IMR-90 (cell line): ENCODE measurements at regions not wholly inside any gene's neighbourhood (a gene's known extent, or its start where the extent isn't known, plus 50 kb on each side); places are given as distances from the start of the nearest gene placed in this dataset.

Source experiments
- ATAC-seq: fragments of 200-7000 bp; cut with Tn5 transposase; 2 replicates; pipeline ENCODE4 v1.9.1; 2020; ENCODE audit warnings: low read depth, mild to moderate bottlenecking, moderate library complexity
- BruUV-seq: library from RNA; stranded (reverse); fragments of 400-500 nt; replicated peaks from 2 replicates; lab custom pipeline; 2021; lab: Mats Ljungman, UMichigan
- CTCF ChIA-PET: fragments of 300-600 bp; formaldehyde crosslinking; extraction: SDS; loops from one replicate; lab custom pipeline; 2021; ENCODE audit warnings: antibody characterized with exemption; lab: Yijun Ruan, JAX
- POLR2A ChIA-PET: fragments of 300-600 bp; sonication (Branson Sonifier 250); formaldehyde crosslinking; loops from one replicate; lab custom pipeline; 2022; ENCODE audit warnings: antibody characterized with exemption; ENCODE audit not compliant: unreplicated experiment; lab: Charles Lee
- DNase-seq: peaks from one replicate; pipeline ENCODE4 v3.0.0; 2013
- H2AFZ ChIP-seq: replicated peaks from 2 replicates; pipeline ENCODE3; 2013; ENCODE audit warnings: low read length, mild to moderate bottlenecking; ENCODE audit not compliant: poor library complexity
- H2AK5ac ChIP-seq: 2 replicates; pipeline ENCODE4 v1.6.1; 2013; ENCODE audit warnings: low read depth, low read length, inconsistent platforms
- H2AK9ac ChIP-seq: replicated peaks from 2 replicates; pipeline ENCODE3; 2013; ENCODE audit warnings: mild to moderate bottlenecking, low read depth, low read length, moderate library complexity; ENCODE audit not compliant: poor library complexity
- H2BK120ac ChIP-seq: 2 replicates; pipeline ENCODE4 v1.6.1; 2013; ENCODE audit warnings: low read depth, low read length, inconsistent platforms
- H2BK15ac ChIP-seq: 3 replicates; pipeline ENCODE4 v1.6.1; 2013; ENCODE audit warnings: low read depth, low read length, inconsistent platforms
- H2BK20ac ChIP-seq: 2 replicates; pipeline ENCODE4 v1.6.1; 2013; ENCODE audit warnings: low read depth, mild to moderate bottlenecking, inconsistent platforms, low read length, moderate library complexity
- H2BK5ac ChIP-seq: 2 replicates; pipeline ENCODE4 v1.6.1; 2013; ENCODE audit warnings: mild to moderate bottlenecking, low read depth, low read length, inconsistent platforms; ENCODE audit not compliant: poor library complexity, severe bottlenecking
- H3K14ac ChIP-seq: replicated peaks from 2 replicates; pipeline ENCODE4 v1.6.1; 2013; ENCODE audit warnings: low read depth, low read length, inconsistent platforms
- H3K18ac ChIP-seq: 2 replicates; pipeline ENCODE4 v1.6.1; 2013; ENCODE audit warnings: low read depth, low read length, control low read depth
- H3K23ac ChIP-seq: 2 replicates; pipeline ENCODE4 v1.6.1; 2013; ENCODE audit warnings: low read depth, low read length, inconsistent platforms
- H3K27ac ChIP-seq: 2 replicates; pipeline ENCODE4 v1.5.1; 2013; ENCODE audit warnings: mild to moderate bottlenecking, control low read depth, low read length; ENCODE audit not compliant: insufficient read depth
- H3K27me3 ChIP-seq: 2 replicates; pipeline ENCODE4 v1.6.1; 2013; ENCODE audit warnings: low read length; ENCODE audit not compliant: control insufficient read depth, insufficient read depth
- H3K36me3 ChIP-seq: 2 replicates; pipeline ENCODE4 v1.6.1; 2013; ENCODE audit warnings: low read length, mixed read lengths; ENCODE audit not compliant: control insufficient read depth, insufficient read depth
- H3K4ac ChIP-seq: 2 replicates; pipeline ENCODE4 v1.6.1; 2013; ENCODE audit warnings: low read depth, low read length, inconsistent platforms
- H3K4me1 ChIP-seq: 2 replicates; pipeline ENCODE4 v1.6.1; 2013; ENCODE audit warnings: low read length, mixed read lengths; ENCODE audit not compliant: control insufficient read depth, insufficient read depth
- H3K4me2 ChIP-seq: 2 replicates; pipeline ENCODE4 v1.6.1; 2013; ENCODE audit warnings: low read depth, mild to moderate bottlenecking, control low read depth, low read length, moderate library complexity
- H3K4me3 ChIP-seq: 2 replicates; pipeline ENCODE4 v1.5.1; 2013; ENCODE audit warnings: low read depth, mild to moderate bottlenecking, control low read depth, low read length, moderate library complexity; ENCODE audit not compliant: insufficient read depth
- H3K56ac ChIP-seq: 2 replicates; pipeline ENCODE4 v1.6.1; 2013; ENCODE audit warnings: low read length, inconsistent platforms; ENCODE audit not compliant: insufficient read depth; ENCODE audit errors: extremely low read depth
- H3K79me1 ChIP-seq, 2 experiments: 2 replicates each; pipeline ENCODE4 v1.6.1; 2013; ENCODE audit warnings: low read length in 2 of 2, inconsistent platforms in 1 of 2, low read depth in 1 of 2
- H3K9ac ChIP-seq: 2 replicates; pipeline ENCODE4 v1.6.1; 2013; ENCODE audit warnings: low read depth, low read length, control low read depth
- H3K9me1 ChIP-seq: 2 replicates; pipeline ENCODE4 v1.6.1; 2013; ENCODE audit warnings: low read length, inconsistent platforms; ENCODE audit not compliant: insufficient read depth
- H3K9me3 ChIP-seq: 2 replicates; pipeline ENCODE4 v1.6.1; 2013; ENCODE audit warnings: low read length; ENCODE audit not compliant: control insufficient read depth, insufficient read depth
- H4K20me1 ChIP-seq: 2 replicates; pipeline ENCODE4 v1.6.1; 2013; ENCODE audit warnings: low read length, inconsistent platforms; ENCODE audit not compliant: insufficient read depth
- H4K5ac ChIP-seq: 2 replicates; pipeline ENCODE4 v1.6.1; 2013; ENCODE audit warnings: mild to moderate bottlenecking, low read depth, low read length, control low read depth
- H4K8ac ChIP-seq, 2 experiments: 2 replicates each; pipeline ENCODE4 v1.6.1; 2013; ENCODE audit warnings: low read depth in 2 of 2, low read length in 2 of 2, control low read depth in 1 of 2, inconsistent platforms in 1 of 2
- H4K91ac ChIP-seq: 2 replicates; pipeline ENCODE4 v1.6.1; 2013; ENCODE audit warnings: low read depth, low read length, inconsistent platforms; ENCODE audit not compliant: insufficient read depth
- BHLHE40 ChIP-seq: fragments of 150-350 bp; IDR thresholded peaks from 2 replicates; pipeline ENCODE4 v1.6.1; 2016; ENCODE audit warnings: mild to moderate bottlenecking, low read depth, low read length
- CEBPB ChIP-seq: IDR thresholded peaks from 2 replicates; pipeline ENCODE4 v1.6.1; 2012; ENCODE audit warnings: low read depth, low read length, improper control_type of control experiment
- CHD1 ChIP-seq: IDR thresholded peaks from 2 replicates; pipeline ENCODE4 v1.6.1; 2012; ENCODE audit warnings: low read depth, low read length, improper control_type of control experiment
- FOS ChIP-seq: fragments of 150-350 bp; IDR thresholded peaks from 2 replicates; pipeline ENCODE4 v1.6.1; 2016; ENCODE audit warnings: low read depth, low read length
- MAFK ChIP-seq: IDR thresholded peaks from 2 replicates; pipeline ENCODE4 v1.6.1; 2012; ENCODE audit warnings: low read depth, low read length, improper control_type of control experiment
- MAZ ChIP-seq: IDR thresholded peaks from 2 replicates; pipeline ENCODE4 v1.6.1; 2012; ENCODE audit warnings: low read depth, mild to moderate bottlenecking, low read length, improper control_type of control experiment, moderate library complexity, borderline replicate concordance
- NFE2L2 ChIP-seq: fragments of 150-350 bp; IDR thresholded peaks from 2 replicates; pipeline ENCODE4 v1.6.1; 2016; ENCODE audit warnings: low read depth, mild to moderate bottlenecking, low read length
- POLR2A ChIP-seq: IDR thresholded peaks from 2 replicates; pipeline ENCODE4 v1.6.1; 2012; ENCODE audit warnings: mild to moderate bottlenecking, low read depth, low read length
- RAD21 ChIP-seq: IDR thresholded peaks from 2 replicates; pipeline ENCODE4 v1.6.1; 2012; ENCODE audit warnings: low read length, improper control_type of control experiment
- RCOR1 ChIP-seq: IDR thresholded peaks from 2 replicates; pipeline ENCODE4 v1.6.1; 2012; ENCODE audit warnings: mild to moderate bottlenecking, low read length, improper control_type of control experiment; ENCODE audit not compliant: insufficient replicate concordance
- RFX5 ChIP-seq: IDR thresholded peaks from 2 replicates; pipeline ENCODE4 v1.8.0; 2012; ENCODE audit warnings: low read depth, mild to moderate bottlenecking, low read length, moderate library complexity
- SMC3 ChIP-seq: fragments of 150-350 bp; IDR thresholded peaks from 2 replicates; pipeline ENCODE4 v1.6.1; 2016; ENCODE audit warnings: low read depth, mild to moderate bottlenecking, antibody characterized with exemption, low read length, moderate library complexity
- WGBS, 2 experiments: methylation state at CpG; one replicate each; pipeline versions ENCODE4 v1.1.5 to v1.1.7; 2013; ENCODE audit warnings: missing lambda C conversion rate in 2 of 2; ENCODE audit not compliant: insufficient read length in 1 of 2; ENCODE audit errors: extremely low coverage in 2 of 2; 5-methylcytosine and 5-hydroxymethylcytosine counted together
- dilution Hi-C: fragments of 300-500 bp; cut with HindIII; formaldehyde crosslinking; loops from one replicate; pipeline ENCODE4 v1.14.3; 2018; ENCODE audit warnings: low sequenced_read_pairs; ENCODE audit not compliant: unreplicated experiment
- in situ Hi-C: fragments of 300-500 bp; cut with MboI; formaldehyde crosslinking; loops from 3 replicates; pipeline ENCODE4 v1.14.3; 2019; ENCODE audit warnings: low sequenced_read_pairs, inconsistent platforms, mixed read lengths
- intact Hi-C: fragments of 100-400 bp; cut with micrococcal nuclease; formaldehyde crosslinking; loops from 2 replicates; pipeline ENCODE4 v1.10.0; 2022
- TF ChIP-seq, protein P1 (sequence below): fragments of 150-350 bp; IDR thresholded peaks from 2 replicates; pipeline ENCODE4 v1.6.1; 2016; ENCODE audit warnings: low read depth, mild to moderate bottlenecking, low read length, moderate library complexity, borderline replicate concordance
- TF ChIP-seq, protein P2 (sequence below): conservative IDR thresholded peaks from 2 replicates; pipeline ENCODE4 v1.5.1; 2012; ENCODE audit warnings: mild to moderate bottlenecking, low read depth, low read length, improper control_type of control experiment
- TF ChIP-seq, protein P3 (sequence below): fragments of 150-350 bp; IDR thresholded peaks from 2 replicates; pipeline ENCODE4 v1.6.1; 2017; ENCODE audit warnings: mild to moderate bottlenecking, antibody characterized with exemption, low read length, low read depth

GRCh38 chr3:159441279-159441678 is 547.4 kb upstream of the IL12A start:
- BruUV-seq, result no TSS peak
- Histone ChIP-seq H2BK5ac (no peak overlapping the region), H3K4me2 (no peak overlapping the region), H4K91ac (no peak overlapping the region), H3K14ac (no peak overlapping the region), H3K4ac (no peak overlapping the region), H4K5ac (no peak overlapping the region), H2BK20ac (no peak overlapping the region), H2AK5ac (no peak overlapping the region), H4K8ac (no peak overlapping the region), H3K9me3 (no peaks in the 10 kb centered on the region), H3K36me3 (no peaks in the 10 kb centered on the region), H4K20me1 (no peaks in the 10 kb centered on the region), H3K27me3 (peaks cover 5% of the 10 kb centered on the region), H2BK120ac (no peak overlapping the region), H3K4me3 (no peak overlapping the region), H3K23ac (no peak overlapping the region), H2AFZ (no peak overlapping the region), H3K9me1 (no peaks in the 10 kb centered on the region), H3K27ac (no peak overlapping the region), H3K56ac (no peak overlapping the region), H2AK9ac (no peak overlapping the region), H3K4me1 (no peaks in the 10 kb centered on the region), H3K79me1 (no peaks in the 10 kb centered on the region), H2BK15ac (no peak overlapping the region), H3K9ac (no peak overlapping the region), H3K18ac (no peak overlapping the region)
- ATAC-seq (no peak), DNase-seq (no peak)
- intact Hi-C loops (no loop called here), in situ Hi-C loops (no loop called here), dilution Hi-C loops (no loop called here)
- ChIA-PET CTCF (no interaction called here), POLR2A (no interaction called here)
- WGBS, 2 experiments, result no CpG with 5 or more reads among the region's 1 CpG
- no peak for TF ChIP-seq CHD1
- no peak for TF ChIP-seq BHLHE40
- TF ChIP-seq, protein P1, sequence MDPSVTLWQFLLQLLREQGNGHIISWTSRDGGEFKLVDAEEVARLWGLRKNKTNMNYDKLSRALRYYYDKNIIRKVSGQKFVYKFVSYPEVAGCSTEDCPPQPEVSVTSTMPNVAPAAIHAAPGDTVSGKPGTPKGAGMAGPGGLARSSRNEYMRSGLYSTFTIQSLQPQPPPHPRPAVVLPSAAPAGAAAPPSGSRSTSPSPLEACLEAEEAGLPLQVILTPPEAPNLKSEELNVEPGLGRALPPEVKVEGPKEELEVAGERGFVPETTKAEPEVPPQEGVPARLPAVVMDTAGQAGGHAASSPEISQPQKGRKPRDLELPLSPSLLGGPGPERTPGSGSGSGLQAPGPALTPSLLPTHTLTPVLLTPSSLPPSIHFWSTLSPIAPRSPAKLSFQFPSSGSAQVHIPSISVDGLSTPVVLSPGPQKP, result no peak
- no peak for TF ChIP-seq RAD21
- no peak for TF ChIP-seq FOS
- TF ChIP-seq NFE2L2, result no peak
- TF ChIP-seq MAFK, result no peak
- no peak for TF ChIP-seq SMC3
- TF ChIP-seq, protein P2, sequence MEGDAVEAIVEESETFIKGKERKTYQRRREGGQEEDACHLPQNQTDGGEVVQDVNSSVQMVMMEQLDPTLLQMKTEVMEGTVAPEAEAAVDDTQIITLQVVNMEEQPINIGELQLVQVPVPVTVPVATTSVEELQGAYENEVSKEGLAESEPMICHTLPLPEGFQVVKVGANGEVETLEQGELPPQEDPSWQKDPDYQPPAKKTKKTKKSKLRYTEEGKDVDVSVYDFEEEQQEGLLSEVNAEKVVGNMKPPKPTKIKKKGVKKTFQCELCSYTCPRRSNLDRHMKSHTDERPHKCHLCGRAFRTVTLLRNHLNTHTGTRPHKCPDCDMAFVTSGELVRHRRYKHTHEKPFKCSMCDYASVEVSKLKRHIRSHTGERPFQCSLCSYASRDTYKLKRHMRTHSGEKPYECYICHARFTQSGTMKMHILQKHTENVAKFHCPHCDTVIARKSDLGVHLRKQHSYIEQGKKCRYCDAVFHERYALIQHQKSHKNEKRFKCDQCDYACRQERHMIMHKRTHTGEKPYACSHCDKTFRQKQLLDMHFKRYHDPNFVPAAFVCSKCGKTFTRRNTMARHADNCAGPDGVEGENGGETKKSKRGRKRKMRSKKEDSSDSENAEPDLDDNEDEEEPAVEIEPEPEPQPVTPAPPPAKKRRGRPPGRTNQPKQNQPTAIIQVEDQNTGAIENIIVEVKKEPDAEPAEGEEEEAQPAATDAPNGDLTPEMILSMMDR, result no peak
- no peak for TF ChIP-seq RFX5
- TF ChIP-seq POLR2A, result no peak
- no peak for TF ChIP-seq MAZ
- no peak for TF ChIP-seq RCOR1
- TF ChIP-seq CEBPB, result no peak
- TF ChIP-seq, protein P3, sequence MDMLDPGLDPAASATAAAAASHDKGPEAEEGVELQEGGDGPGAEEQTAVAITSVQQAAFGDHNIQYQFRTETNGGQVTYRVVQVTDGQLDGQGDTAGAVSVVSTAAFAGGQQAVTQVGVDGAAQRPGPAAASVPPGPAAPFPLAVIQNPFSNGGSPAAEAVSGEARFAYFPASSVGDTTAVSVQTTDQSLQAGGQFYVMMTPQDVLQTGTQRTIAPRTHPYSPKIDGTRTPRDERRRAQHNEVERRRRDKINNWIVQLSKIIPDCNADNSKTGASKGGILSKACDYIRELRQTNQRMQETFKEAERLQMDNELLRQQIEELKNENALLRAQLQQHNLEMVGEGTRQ, result no peak
